HUES48 (cell line): ENCODE measurements at regions not wholly inside any gene's neighbourhood (a gene's known extent, or its start where the extent isn't known, plus 50 kb on each side); places are given as distances from the start of the nearest gene placed in this dataset.

ENCODE experiments used
- H3K27ac ChIP-seq: one replicate; pipeline ENCODE4 v1.7.0; 2013; ENCODE audit warnings: low read depth, low read length, inconsistent platforms
- H3K27me3 ChIP-seq: 2 replicates; pipeline ENCODE4 v1.6.1; 2013; ENCODE audit warnings: mild to moderate bottlenecking, low read length; ENCODE audit not compliant: control insufficient read depth, insufficient read depth
- H3K36me3 ChIP-seq: 2 replicates; pipeline ENCODE4 v1.6.1; 2013; ENCODE audit warnings: low read length; ENCODE audit not compliant: control insufficient read depth, insufficient read depth
- H3K4me1 ChIP-seq: 2 replicates; pipeline ENCODE4 v1.6.1; 2013; ENCODE audit warnings: mild to moderate bottlenecking, low read length; ENCODE audit not compliant: control insufficient read depth, insufficient read depth
- H3K4me3 ChIP-seq: 2 replicates; pipeline ENCODE4 v1.5.1; 2013; ENCODE audit warnings: mild to moderate bottlenecking, low read depth, low read length
- H3K9ac ChIP-seq: 2 replicates; pipeline ENCODE4 v1.6.1; 2013; ENCODE audit warnings: mild to moderate bottlenecking, low read depth, low read length, moderate library complexity
- H3K9me3 ChIP-seq: 2 replicates; pipeline ENCODE4 v1.6.1; 2013; ENCODE audit warnings: low read length; ENCODE audit not compliant: control insufficient read depth, insufficient read depth

DNA sequence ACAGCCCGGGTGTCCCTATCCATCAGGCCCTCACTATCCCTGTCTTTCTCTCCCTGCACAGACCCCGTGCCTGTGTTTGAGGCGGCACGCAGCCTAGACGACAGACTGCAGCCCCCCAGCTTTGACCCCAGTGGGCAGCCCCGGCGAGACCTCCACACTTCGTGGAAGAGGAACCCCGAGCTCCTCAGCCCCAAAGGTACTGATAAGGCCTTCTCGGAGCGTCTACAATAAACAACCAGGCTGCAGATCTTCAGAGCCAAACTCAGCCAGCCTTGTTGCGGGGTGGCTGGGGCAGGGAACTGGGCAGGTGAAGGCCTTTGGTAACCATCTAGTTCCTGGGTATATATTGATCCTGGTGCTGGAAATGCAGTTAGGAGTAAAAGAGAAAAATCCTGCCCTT is 77.5 kb downstream of the PHETA1 start:
- H3K36me3 ChIP-seq: 0 out of 2 replicates have a peak, but pooled peaks cover 5% of the 10 kb centered on the region
- H3K4me1 ChIP-seq: no peaks in the 10 kb centered on the region
- no peaks in the 10 kb centered on the region for H3K27me3 ChIP-seq
- no peaks in the 10 kb centered on the region for H3K9me3 ChIP-seq
- H3K4me3 ChIP-seq: no peak overlapping the region
- no peak overlapping the region for H3K27ac ChIP-seq
- no peak overlapping the region for H3K9ac ChIP-seq

DNA sequence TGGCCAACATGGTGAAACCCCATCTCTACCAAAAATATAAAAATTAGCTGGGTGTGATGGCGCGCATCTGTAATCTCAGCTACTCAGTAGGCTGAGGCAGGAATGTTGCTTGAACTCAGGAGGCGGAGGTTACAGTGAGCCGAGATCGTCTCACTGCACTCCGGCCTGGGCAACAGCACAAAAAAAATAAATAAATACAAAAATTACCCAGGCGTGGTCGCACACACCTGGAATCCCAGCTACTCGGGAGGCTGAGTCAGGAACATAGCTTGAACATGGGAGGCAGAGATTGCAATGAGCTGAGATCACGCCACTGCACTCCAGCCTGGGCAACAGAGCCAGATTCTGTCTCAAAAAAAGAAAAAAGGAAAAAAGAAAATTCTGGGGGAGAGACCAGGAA is 80.1 kb downstream of the PHETA1 start:
- Histone ChIP-seq H3K4me1 (peaks cover 11% of the 10 kb centered on the region), H3K36me3 (0 out of 2 replicates have a peak, but pooled peaks cover 5% of the 10 kb centered on the region), H3K27ac (no peak overlapping the region), H3K27me3 (no peaks in the 10 kb centered on the region), H3K9me3 (no peaks in the 10 kb centered on the region), H3K4me3 (no peak overlapping the region), H3K9ac (no peak overlapping the region)

DNA sequence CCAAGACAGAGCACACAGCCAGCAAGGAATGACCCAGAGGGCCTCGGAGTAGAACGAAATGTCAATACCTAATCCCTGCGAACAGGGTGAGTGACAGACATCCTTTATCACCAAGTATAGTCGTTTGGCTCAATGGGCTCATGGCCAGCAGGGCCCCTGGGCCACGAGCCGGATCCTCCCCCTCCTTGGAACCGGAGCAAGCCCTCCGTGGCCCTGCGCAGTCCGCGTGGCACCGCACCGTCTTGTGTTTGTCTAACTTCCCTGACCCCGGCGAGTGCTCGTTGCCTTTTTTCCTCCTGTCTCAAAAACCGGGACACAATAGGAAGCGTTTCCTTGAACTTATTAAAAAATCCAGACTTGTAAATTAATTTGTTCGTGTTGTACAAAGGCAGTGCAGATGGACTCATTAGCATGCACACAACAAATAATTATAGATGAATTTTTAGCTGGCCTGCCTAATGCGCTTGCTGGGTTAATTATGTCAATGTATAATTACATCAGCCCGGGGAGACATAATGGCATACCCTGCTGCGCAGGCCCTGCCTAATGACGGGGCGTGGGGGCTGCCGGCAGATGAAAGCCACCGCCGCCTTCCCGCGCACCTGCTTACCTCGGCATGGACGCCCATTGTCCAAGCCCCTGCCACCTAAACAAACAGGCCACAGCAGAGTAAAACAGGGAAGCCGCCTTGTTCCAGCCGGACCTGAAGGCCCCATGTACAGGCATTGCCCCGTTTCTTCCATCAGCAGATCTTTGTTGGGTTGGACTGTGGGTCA is 81.6 kb downstream of the PHETA1 start:
- no peaks in the 10 kb centered on the region for H3K9me3 ChIP-seq
- 0 out of 2 replicates have a peak, but pooled peaks cover 5% of the 10 kb centered on the region for H3K36me3 ChIP-seq
- H3K4me1 ChIP-seq: peaks cover 11% of the 10 kb centered on the region
- no peak overlapping the region for H3K4me3 ChIP-seq
- no peaks in the 10 kb centered on the region for H3K27me3 ChIP-seq
- no peak overlapping the region for H3K9ac ChIP-seq
- H3K27ac ChIP-seq: no peak overlapping the region

DNA sequence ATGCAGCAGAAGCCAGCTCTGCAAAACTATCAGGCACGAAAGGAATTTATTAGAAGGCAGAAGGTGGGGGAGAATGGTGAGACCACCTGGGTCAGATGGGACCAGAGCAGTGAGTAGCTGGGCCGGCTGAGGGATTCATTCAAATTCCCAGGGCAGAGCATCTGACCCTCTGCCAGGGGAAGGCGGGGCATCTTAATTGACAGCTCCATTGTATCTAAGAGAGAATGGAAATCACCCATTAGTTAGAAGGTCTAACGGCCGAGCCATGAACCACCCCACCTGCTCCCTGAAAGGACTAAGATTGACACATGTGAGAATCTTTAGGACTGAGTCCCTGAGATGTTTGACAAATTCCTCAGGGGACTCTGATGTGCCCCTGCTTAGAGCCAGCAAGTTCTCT is 83.7 kb downstream of the PHETA1 start:
- H3K27me3 ChIP-seq: no peaks in the 10 kb centered on the region
- no peaks in the 10 kb centered on the region for H3K36me3 ChIP-seq
- H3K4me1 ChIP-seq: peaks cover 11% of the 10 kb centered on the region
- no peaks in the 10 kb centered on the region for H3K9me3 ChIP-seq
- H3K9ac ChIP-seq: no peak overlapping the region
- no peak overlapping the region for H3K27ac ChIP-seq
- no peak overlapping the region for H3K4me3 ChIP-seq

DNA sequence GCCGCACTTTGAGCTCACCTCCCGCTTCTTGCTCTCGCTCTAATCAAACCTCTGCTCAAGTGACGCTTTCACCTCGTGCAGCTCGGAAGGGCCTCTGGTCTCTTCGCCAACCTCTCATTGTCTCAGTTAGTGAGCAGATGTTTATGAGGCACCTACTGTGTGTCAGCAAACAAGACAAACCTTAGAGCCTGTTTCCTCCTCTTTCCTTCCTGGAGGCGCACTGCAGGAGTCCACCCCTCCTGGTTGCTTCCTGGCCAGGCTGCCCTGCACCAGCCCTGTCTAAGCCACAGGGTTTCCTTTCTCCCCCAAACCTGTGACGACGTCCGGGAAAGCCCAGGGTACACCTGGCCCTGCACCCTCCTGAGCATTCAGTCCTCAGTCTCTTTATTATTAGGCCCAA is 84.2 kb downstream of the PHETA1 start:
- H3K36me3 ChIP-seq: no peaks in the 10 kb centered on the region
- no peak overlapping the region for H3K9ac ChIP-seq
- H3K27ac ChIP-seq: peak overlapping the region; percentile 35
- no peaks in the 10 kb centered on the region for H3K9me3 ChIP-seq
- H3K4me3 ChIP-seq: no peak overlapping the region
- H3K4me1 ChIP-seq: peaks cover 11% of the 10 kb centered on the region
- H3K27me3 ChIP-seq: no peaks in the 10 kb centered on the region

DNA sequence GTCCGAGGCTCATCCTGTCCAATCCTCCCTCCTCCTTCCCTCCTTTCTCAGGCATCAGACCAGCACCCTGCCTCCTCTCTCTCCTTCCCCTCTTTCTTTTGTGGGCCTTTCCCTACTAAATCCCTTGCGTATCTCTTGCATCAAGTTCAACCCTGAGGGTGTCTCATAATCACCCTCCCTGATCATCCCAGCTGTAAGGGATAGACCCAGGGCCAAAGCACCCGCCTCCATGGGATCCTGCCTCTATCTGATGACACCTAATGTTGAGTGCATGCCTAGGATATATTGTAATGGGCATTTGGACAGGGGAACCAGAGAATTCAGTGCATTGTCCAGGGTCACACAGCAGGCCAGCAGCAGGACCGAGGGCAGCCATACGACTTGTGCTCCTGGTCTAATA is 84.9 kb downstream of the PHETA1 start:
- Histone ChIP-seq H3K27me3 (no peaks in the 10 kb centered on the region), H3K27ac (no peak overlapping the region), H3K4me3 (no peak overlapping the region), H3K4me1 (peaks cover 11% of the 10 kb centered on the region), H3K9ac (no peak overlapping the region), H3K36me3 (no peaks in the 10 kb centered on the region), H3K9me3 (no peaks in the 10 kb centered on the region)

DNA sequence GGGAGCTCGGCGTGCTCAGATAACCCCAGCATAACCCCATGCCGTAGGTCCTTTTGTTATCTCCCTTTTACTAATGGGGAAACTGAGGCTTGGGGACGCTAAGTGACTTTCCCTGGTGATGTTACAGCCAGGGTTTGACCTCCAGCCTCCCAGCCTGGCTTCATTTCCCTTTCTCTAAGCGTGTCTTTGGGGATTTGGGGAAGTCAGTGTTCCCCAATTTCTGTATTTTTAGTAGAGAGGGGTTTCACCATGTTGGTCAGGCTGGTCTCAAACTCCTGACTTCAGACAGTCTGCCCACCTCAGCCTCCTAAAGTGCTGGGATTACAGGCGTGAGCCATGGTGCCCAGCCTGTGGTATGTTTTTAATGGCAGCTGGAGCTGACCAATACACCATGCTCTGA is 85.4 kb downstream of the PHETA1 start:
- Histone ChIP-seq H3K9ac (no peak overlapping the region), H3K4me3 (no peak overlapping the region), H3K36me3 (no peaks in the 10 kb centered on the region), H3K27me3 (no peaks in the 10 kb centered on the region), H3K9me3 (no peaks in the 10 kb centered on the region), H3K27ac (no peak overlapping the region), H3K4me1 (peaks cover 11% of the 10 kb centered on the region)

DNA sequence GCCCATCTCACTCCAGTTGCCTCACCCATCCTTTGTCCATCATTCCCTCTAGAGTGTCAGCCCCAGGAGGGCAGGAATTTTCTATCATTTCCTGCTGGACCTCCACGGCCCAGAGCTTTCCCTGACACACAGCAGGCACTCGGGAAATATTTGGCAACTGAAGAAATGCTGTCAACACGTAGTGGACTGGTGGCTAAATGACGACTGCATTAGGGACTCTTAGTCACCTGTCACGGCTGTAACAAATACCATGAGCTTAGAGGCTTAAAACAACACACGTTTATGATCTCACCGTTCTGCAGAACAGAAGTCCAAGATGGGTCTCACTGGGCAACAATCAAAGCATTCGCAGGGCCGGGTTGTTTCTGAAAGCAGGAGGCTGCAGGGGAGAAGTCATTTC is 91.3 kb downstream of the PHETA1 start:
- Histone ChIP-seq H3K36me3 (no peaks in the 10 kb centered on the region), H3K9me3 (no peaks in the 10 kb centered on the region), H3K27ac (no peak overlapping the region)

DNA sequence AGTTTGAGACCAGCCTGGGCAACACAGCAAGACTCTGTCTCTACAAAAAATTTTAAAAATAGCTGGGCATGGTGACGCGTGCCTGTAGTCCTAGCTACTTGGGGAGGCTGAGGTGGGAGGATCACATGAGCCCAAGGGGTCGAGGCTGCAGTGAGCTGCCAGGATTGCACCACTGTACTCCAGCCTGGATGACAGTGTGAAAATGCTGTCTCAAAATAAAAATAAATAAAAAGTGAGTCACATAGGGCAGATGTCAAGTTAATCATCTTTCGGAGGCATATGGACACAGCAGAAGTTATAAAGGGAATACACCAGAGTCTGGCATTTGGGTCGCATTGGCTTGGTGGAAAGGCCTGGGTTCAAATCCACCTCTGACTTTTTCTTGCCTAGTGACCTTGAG is 92.7 kb downstream of the PHETA1 start:
- H3K9me3 ChIP-seq: no peaks in the 10 kb centered on the region
- no peak overlapping the region for H3K9ac ChIP-seq
- no peak overlapping the region for H3K4me3 ChIP-seq
- H3K36me3 ChIP-seq: no peaks in the 10 kb centered on the region
- no peaks in the 10 kb centered on the region for H3K27me3 ChIP-seq
- no peaks in the 10 kb centered on the region for H3K4me1 ChIP-seq
- no peak overlapping the region for H3K27ac ChIP-seq

More for the DNA sequence above, 91.3 kb downstream of the PHETA1 start:
- no peak overlapping the region for H3K9ac ChIP-seq
- no peaks in the 10 kb centered on the region for H3K27me3 ChIP-seq
- no peaks in the 10 kb centered on the region for H3K4me1 ChIP-seq
- H3K4me3 ChIP-seq: no peak overlapping the region

DNA sequence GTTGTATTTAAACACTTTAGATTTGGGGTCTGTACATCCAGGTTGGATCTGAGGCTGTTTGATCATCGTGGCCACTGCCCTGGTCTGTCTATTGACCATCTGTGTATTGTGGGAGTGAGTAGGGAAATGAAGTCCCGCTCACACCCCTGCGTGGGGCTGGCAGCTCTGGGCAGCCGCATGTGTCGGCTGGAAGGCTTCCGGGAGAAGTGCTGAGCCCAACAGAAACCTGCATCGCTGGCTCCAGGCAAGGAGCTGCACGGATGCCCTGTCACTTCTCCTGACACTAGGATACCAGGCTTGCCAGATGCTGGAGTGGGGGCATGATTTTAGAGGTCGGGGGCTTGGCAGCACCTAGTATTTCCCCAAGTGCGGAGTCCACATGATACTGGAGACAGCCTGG is 93.6 kb downstream of the PHETA1 start:
- Histone ChIP-seq H3K4me1 (no peaks in the 10 kb centered on the region), H3K4me3 (no peak overlapping the region), H3K27me3 (no peaks in the 10 kb centered on the region), H3K27ac (no peak overlapping the region), H3K36me3 (no peaks in the 10 kb centered on the region), H3K9ac (no peak overlapping the region), H3K9me3 (no peaks in the 10 kb centered on the region)

DNA sequence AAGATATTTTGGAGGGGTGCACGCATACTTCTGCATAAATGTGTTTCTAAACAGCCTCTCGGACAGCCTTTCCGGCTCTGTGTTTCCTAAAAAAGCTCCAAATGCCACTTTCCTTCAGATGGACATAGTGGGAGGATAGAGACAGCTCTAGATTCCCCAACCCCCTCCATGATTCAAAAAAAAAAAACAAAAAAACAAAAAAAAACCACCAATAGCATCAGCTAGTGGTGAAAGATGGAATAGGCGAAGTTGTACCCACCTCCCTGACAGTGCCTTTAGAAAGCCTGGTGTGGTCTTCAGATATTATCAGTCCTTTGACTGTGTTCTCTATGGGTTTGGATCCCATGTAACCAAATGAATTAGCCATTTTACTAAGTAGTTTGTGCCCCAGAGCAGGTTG is 94.1 kb downstream of the PHETA1 start:
- Histone ChIP-seq H3K36me3 (no peaks in the 10 kb centered on the region), H3K9ac (no peak overlapping the region), H3K27ac (no peak overlapping the region), H3K4me1 (no peaks in the 10 kb centered on the region), H3K4me3 (no peak overlapping the region), H3K27me3 (no peaks in the 10 kb centered on the region), H3K9me3 (no peaks in the 10 kb centered on the region)
